HG02763 (cell line): ENCODE measurements at regions not wholly inside any gene's neighbourhood (a gene's known extent, or its start where the extent isn't known, plus 50 kb on each side); places are given as distances from the start of the nearest gene placed in this dataset.

Experiments used
- ATAC-seq: cut with Tn5 transposase; IDR thresholded peaks from one replicate; pipeline ENCODE4 v1.9.1; 2021; ENCODE audit warnings: mild to moderate bottlenecking, moderate library complexity; ENCODE audit not compliant: unreplicated experiment

DNA sequence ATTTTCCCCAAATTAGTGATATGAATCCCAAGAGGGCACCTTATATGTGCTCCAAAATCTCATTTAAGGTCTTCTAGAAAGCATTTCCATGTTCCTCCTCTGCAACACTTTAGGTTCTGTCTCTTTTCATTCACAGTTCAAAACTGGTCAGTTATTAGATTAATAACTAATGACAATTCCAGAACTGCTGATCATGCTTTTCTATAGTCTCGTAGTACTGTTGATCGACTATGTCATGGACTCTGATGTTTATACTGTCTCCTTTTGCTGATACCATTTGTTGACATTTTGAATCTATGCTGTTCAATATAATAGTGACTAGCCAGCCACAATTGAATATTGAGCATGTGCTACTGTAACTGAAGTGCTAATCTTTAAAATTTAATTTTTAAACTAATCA, 728.3 kb downstream of the LRFN5 start:
- no peak for ATAC-seq

DNA sequence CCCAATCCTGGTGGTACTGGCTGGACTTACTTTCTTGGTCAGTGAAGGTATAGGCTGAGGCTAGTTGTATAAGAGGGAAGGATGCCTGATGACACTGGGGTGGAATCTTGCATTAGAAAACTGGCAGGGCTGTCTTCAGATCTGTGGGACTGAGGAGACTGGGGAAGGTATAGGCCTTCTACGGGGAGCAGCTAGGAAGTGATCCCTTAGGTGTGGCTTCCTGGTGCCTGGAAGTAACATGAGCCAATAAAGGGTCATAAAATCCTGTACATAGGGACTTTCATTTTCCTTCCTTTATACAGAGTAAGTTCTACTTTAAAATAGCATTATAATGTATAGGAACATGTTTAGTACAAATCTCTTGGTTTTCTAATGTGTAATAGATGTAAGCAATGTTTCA, 716.8 kb downstream of the LRFN5 start:
- ATAC-seq = no peak

GRCh38 chr14:42322531-42323284, 716.0 kb downstream of the LRFN5 start:
- ATAC-seq = no peak

- ATAC-seq = no peak
Measured at GRCh38 chr14:42319996-42320395, 713.3 kb downstream of the LRFN5 start.

DNA sequence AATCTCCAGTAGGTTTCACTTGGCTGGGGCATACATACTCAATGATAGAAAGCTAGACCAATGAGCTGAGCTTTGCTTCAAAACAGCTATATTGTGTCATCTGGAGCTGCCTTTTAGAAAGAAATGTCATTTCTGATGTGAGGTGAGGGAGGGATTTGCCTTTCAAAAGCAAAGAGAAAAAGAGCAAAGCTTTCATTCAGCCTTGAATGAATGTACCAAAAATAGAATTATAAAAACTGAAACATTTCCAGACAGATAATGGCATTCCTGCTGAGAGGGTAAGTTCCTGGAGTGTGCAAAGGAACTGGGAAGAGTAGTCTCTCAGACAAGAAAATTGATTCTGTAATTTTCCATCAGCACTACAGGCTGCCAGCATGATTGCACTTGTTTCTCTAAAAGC, 710.0 kb downstream of the LRFN5 start:
- no peak for ATAC-seq

DNA sequence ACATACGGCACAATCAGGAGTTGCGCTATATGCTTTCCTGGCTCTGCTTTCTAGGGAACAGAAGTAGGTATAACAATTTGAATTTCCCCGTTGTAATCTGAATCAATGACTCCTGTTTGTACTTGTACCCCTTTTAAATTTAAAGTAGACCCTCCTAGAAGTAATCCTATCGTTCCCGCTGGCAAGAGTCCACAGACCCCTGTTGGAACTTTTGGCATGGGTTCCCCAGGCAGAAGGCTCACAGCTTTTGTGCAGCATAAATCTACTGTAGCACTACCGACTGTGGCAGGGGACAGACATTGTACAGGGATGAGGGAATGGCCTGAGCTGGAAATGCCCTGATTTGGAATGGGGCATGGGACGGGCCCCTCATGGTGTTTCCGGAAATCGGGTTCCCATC, 705.2 kb downstream of the LRFN5 start:
- no peak for ATAC-seq

GRCh38 chr14:42307239-42307825, 700.7 kb downstream of the LRFN5 start:
- ATAC-seq = no peak

- ATAC-seq = peak; percentile 97
Measured at GRCh38 chr14:42299692-42300091, 693.0 kb downstream of the LRFN5 start.

DNA sequence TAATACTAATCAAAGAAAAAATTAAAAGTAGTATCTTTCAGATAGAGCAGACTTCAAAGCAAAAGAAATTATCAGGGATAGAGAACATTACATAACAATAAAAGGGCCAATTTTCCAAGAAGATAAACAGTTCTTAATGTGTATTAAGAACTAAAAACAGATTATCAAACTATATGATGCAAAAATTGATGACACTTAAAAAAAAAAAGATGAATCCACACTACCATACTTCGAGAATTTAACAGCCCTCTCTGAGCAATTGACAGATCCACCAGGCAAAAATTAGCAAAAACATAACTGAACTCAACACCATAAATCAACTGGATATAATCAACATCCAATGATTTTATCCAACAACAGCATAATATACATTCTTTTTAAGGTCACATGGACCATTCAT, 686.5 kb downstream of the LRFN5 start:
- no peak for ATAC-seq

DNA sequence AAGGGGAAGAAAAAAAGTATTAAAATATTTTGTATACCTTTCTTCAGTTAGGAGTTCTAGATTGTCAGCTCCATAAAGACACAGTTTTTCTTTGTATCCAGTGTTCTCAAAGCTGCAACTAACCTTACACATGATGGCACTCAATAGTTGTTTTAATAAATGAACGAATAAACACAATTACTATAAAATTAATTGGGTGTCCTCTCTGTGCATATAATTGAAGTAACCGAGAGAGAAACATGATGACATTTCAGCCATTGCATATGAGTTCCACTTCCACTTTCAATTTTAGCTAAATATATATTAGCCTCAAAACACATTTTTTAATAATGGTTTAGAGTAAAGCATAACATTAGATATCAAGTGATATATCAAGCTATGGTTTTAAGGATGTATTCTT, 671.2 kb downstream of the LRFN5 start:
- no peak for ATAC-seq

GRCh38 chr14:42269234-42269633, 662.6 kb downstream of the LRFN5 start:
- no peak for ATAC-seq

- no peak for ATAC-seq
Measured at GRCh38 chr14:42248131-42248530, 641.5 kb downstream of the LRFN5 start.

GRCh38 chr14:42241101-42241500, 634.4 kb downstream of the LRFN5 start:
- ATAC-seq = no peak

- ATAC-seq = no peak
Measured at GRCh38 chr14:42229976-42230375, 623.3 kb downstream of the LRFN5 start.

DNA sequence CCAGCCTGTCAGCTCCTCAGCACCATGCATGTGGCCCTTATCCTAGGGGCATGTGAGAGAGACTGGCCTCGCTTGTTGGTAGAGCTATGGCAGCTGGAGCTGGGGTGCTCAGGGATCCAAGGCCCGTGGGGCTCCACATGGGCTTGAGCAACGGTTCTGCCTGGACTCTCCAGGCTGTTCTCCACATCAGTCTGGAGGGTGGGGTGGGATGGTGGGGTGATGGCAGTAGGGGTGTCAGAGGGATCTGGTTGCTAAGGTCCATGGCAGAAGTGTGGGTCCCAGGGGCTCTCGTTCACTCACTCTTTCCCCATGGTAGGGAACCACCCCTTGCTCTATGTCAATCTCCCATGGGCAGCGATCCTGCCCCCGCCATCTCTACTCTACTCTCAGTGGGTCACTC, 622.6 kb downstream of the LRFN5 start:
- ATAC-seq = no peak

GRCh38 chr14:42228611-42229010, 621.9 kb downstream of the LRFN5 start:
- no peak for ATAC-seq

DNA sequence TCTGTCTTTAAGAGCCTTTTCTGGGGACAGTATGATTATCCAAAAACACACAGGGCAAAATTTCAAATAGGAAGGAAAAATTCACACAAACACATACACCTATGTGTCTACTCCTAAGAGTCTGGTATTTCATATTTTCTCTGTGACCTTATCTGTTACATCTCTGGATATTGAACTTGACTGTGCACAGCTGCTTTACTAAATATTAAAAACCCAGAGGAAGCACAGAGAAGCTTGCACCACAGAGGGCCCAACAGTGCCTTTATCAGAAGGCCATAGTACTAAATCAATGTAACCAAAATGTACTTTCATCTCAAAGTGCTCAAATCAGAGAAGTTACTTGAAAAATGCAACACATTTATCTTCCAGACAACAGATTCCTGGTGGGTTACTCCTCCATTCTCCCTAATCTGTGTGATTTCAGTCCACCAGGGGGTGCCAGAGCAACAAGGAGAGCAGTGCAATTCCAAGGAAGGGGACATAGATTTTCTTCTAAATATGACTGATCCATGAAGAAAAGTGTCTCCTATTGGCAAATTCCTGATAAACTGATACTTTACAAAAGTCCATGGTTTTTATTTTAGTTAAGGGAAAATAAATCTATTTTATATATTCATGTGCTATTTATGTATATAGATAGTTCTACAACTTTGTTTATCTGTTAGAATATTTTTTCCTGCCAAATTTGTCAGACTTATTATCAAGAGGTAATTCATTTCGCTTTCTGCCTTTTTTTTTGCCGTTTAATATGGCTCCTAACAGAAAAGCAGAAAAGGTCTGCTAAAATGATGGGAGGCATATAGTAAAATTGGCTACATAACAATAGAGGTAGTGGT, 617.6 kb downstream of the LRFN5 start:
- ATAC-seq = no peak

- ATAC-seq = peak; percentile 92
Measured at GRCh38 chr14:42222924-42223471, 616.3 kb downstream of the LRFN5 start.

- ATAC-seq = no peak
Measured at GRCh38 chr14:42214981-42215491, 608.4 kb downstream of the LRFN5 start.

DNA sequence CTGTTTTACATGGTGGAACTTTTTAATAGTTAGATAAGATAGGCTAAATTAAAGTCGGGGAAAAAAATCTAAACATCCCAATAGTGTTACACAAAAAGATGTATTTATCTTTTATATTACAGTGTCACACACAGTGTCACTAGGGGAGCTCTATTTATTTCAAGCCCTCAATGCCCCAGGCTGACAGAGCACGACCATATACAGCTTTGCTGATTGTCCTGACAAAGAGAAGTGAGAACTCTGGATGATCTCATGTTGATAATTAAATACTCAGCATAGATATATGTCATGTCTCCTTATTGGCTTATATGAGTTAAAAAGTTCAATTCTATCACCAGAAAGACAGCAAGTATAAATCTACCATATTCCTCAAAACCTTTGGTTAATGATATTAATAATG, 594.3 kb downstream of the LRFN5 start:
- ATAC-seq = no peak

DNA sequence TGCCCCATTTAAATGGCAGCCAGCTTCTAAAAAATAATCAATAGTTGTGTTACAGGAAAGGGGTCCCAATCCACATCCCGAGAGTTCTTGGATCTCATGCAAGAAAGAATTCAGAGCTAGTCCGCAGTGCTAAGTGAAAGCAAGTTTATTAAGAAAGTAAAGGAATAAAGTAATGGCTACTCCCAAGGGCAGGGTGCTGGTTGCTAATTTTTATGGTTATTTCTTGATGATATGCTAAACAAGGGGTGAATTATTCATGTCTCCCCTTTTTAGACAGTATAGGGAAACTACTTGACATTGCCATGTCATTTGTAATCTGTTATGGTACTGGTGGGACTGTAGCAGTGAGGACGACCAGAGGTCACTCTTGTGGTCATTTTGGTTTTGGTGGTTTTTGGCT, 591.3 kb downstream of the LRFN5 start:
- no peak for ATAC-seq
